HG03565 (cell line): ENCODE measurements at regions not wholly inside any gene's neighbourhood (a gene's known extent, or its start where the extent isn't known, plus 50 kb on each side); places are given as distances from the start of the nearest gene placed in this dataset.
"Not testable (repeated sequence)": the region's sequence is repeated elsewhere in the genome, so short reads cannot be mapped to it uniquely, and the experiment has no call there.

Experiments
- ATAC-seq: cut with Tn5 transposase; IDR thresholded peaks from one replicate; pipeline ENCODE4 v1.9.1; 2021; ENCODE audit warnings: mild to moderate bottlenecking, moderate library complexity; ENCODE audit not compliant: unreplicated experiment

DNA sequence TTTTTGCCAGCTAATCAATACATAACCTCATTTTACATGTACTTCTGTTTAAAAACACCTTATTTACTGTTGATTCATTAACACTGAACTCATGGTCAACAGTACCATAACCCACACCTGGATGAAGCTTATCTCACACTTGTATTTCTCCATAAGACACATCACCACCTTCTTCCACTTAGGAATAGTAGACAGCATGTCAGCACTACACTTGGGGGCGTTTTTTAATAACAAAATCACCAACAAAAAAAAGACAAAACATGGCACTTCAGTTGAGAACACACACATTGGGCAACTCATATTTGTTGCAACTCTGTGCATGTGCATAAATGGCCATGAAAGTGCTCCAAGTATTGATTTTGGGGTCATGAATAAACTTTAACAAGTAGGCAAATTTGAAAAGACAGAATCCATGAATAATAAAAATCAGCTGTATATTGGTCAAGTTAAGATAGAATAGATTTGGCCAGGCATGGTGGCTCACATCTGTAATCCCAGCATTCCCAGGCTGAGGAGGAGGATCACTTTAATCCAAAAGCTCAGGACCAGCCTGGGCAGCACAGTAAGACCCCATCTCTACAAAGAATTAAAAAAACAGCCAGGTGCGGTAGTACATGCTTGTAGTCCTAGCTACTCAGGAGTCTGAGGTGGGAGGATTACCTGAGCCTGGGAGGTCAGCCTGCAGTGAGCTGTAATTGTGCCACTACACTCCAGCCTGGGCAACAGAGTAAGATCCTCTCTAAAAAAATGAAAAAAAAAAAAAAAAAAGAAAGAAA is 84.4 kb upstream of the SRD5A2 start:
- ATAC-seq: no peak

DNA sequence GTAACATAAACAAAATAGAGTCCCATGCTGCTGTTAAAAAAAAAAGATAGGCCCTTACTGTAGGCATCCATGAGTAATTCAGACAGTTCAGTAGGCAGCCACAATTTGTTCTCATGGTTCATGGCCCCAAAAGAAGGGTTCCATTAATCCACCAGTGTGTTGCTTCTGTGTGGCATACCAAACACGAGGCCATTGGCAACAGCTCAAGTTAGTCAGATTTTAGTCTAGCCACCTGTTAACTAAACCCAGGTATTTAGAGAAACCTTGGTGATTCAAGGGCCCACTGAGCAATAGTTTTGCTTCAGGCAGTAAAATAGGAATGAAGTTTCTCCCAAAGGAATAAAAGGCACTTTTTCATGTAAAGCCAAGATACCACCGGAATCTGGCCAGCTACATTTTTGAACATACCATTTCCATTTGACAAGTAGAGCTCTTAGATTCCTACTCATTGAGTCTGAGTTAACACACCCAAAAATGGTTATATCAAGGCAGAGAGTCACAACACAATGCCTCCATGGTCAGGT is 80.1 kb upstream of the SRD5A2 start:
- ATAC-seq: no peak

DNA sequence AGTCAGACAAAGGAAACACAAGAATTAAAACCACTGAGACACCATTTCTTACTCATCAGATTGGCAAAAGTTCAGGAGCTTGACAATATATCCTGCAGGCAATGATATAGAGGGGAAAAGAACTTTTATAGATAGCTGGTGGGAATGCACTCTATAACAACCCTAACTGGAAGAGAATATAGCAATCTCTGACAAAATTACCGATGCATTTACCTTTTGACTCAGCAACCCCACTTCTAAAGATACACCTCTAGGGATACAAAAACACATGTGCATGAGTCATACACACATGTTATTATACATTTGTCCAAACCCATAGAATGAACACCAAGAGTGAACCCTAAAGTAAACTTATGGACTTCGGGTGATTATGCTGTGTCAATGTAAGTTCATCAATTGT is 79.4 kb upstream of the SRD5A2 start:
- ATAC-seq: no peak

GRCh38 chr2:31654241-31654640 is 73.5 kb upstream of the SRD5A2 start:
- no peak for ATAC-seq

GRCh38 chr2:31651736-31652135 is 71.0 kb upstream of the SRD5A2 start:
- no peak for ATAC-seq

DNA sequence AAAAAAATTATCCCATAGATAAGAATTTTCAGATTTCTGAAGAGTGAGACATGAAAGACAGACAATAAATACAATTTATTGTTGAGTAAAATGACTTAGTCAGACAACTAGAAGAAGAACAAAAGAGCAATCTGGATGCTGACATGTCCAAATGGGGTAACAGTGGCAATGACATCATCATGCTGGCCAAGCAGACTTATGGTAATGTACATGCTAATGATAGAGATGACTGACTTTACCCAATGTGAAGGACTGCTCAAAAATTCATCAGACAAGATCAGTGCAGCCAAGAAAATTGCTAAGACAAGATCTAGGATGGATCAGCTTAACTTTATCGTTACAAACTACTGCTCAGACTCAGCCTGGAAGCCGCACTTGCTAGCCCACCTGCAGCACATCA is 70.5 kb upstream of the SRD5A2 start:
- no peak for ATAC-seq

GRCh38 chr2:31644551-31644950 is 63.8 kb upstream of the SRD5A2 start:
- no peak for ATAC-seq

DNA sequence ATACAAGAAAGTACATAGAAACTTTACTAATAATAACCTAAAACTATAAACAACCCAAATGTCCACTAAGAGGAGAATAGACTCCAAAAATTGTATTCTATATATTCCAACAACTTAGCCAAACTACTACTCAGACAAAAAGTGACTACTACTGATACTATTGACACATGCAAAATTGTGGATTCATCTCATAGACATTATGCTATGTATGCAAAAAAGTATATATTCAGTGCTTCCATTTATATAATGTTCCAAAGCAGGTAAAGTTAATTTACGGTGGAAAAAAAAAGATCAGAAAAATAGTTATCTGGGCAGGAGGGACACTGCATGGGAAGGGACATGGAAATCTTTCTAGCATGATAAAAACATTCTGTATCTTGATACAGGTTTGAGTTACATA is 62.0 kb upstream of the SRD5A2 start:
- no peak for ATAC-seq

GRCh38 chr2:31632201-31632600 is 51.5 kb upstream of the SRD5A2 start:
- ATAC-seq: not testable (repeated sequence)
